ENCODE measurements at regions not wholly inside any gene's neighbourhood (a gene's known extent, or its start where the extent isn't known, plus 50 kb on each side); places are given as distances from the start of the nearest gene placed in this dataset.

- TF ChIP-seq, protein P1, sequence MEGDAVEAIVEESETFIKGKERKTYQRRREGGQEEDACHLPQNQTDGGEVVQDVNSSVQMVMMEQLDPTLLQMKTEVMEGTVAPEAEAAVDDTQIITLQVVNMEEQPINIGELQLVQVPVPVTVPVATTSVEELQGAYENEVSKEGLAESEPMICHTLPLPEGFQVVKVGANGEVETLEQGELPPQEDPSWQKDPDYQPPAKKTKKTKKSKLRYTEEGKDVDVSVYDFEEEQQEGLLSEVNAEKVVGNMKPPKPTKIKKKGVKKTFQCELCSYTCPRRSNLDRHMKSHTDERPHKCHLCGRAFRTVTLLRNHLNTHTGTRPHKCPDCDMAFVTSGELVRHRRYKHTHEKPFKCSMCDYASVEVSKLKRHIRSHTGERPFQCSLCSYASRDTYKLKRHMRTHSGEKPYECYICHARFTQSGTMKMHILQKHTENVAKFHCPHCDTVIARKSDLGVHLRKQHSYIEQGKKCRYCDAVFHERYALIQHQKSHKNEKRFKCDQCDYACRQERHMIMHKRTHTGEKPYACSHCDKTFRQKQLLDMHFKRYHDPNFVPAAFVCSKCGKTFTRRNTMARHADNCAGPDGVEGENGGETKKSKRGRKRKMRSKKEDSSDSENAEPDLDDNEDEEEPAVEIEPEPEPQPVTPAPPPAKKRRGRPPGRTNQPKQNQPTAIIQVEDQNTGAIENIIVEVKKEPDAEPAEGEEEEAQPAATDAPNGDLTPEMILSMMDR (conservative IDR thresholded peaks at IDR 0.05) = no peak
- no peak for TF ChIP-seq EZH2 (IDR thresholded peaks at IDR 0.05; ENCODE audit: low read depth)
Observed at GRCh38 chr5:110956280-110956912, 115.1 kb upstream of the TSLP start.
